SW480 (cell line): ENCODE measurements at regions not wholly inside any gene's neighbourhood (a gene's known extent, or its start where the extent isn't known, plus 50 kb on each side); places are given as distances from the start of the nearest gene placed in this dataset.
A peak's percentile ranks its signal among the peaks of the same experiment; 100 is the strongest.

Source experiments
- DNase-seq: peaks from one replicate; pipeline ENCODE4 v3.0.0-alpha.2; 2016; ENCODE audit warnings: low spot score

- no peak for DNase-seq
These were observed 86.1 kb upstream of the BZW1 start for GRCh38 chr2:200725596-200725995.

GRCh38 chr2:200728630-200729029 lies 83.1 kb upstream of the BZW1 start:
- peak; percentile 19 for DNase-seq

GRCh38 chr2:200730302-200730701 lies 81.4 kb upstream of the BZW1 start:
- DNase-seq: no peak

GRCh38 chr2:200730960-200731359 lies 80.8 kb upstream of the BZW1 start:
- DNase-seq: no peak

GRCh38 chr2:200732866-200733265 lies 78.8 kb upstream of the BZW1 start:
- DNase-seq: no peak

GRCh38 chr2:200733713-200734198 lies 78.0 kb upstream of the BZW1 start:
- no peak for DNase-seq

- DNase-seq: no peak
These were observed 76.6 kb upstream of the BZW1 start for GRCh38 chr2:200735061-200735460.

- DNase-seq: no peak
These were observed 75.0 kb upstream of the BZW1 start for GRCh38 chr2:200736646-200737274.

GRCh38 chr2:200737585-200737984 lies 74.1 kb upstream of the BZW1 start:
- no peak for DNase-seq

- no peak for DNase-seq
These were observed 73.1 kb upstream of the BZW1 start for GRCh38 chr2:200738590-200738989.

GRCh38 chr2:200740907-200741306 lies 70.8 kb upstream of the BZW1 start:
- DNase-seq: no peak

GRCh38 chr2:200741468-200742202 lies 70.1 kb upstream of the BZW1 start:
- DNase-seq: peak; percentile 22

- no peak for DNase-seq
These were observed 69.3 kb upstream of the BZW1 start for GRCh38 chr2:200742426-200742825.

- DNase-seq: no peak
These were observed 68.6 kb upstream of the BZW1 start for GRCh38 chr2:200743042-200743676.

GRCh38 chr2:200744201-200744602 lies 67.5 kb upstream of the BZW1 start:
- DNase-seq: no peak

GRCh38 chr2:200746301-200746700 lies 65.4 kb upstream of the BZW1 start:
- no peak for DNase-seq

GRCh38 chr2:200747668-200748618 lies 63.8 kb upstream of the BZW1 start:
- no peak for DNase-seq

- DNase-seq: no peak
These were observed 62.9 kb upstream of the BZW1 start for GRCh38 chr2:200748779-200749178.

- DNase-seq: no peak
These were observed 61.9 kb upstream of the BZW1 start for GRCh38 chr2:200749631-200750322.

- no peak for DNase-seq
These were observed 61.3 kb upstream of the BZW1 start for GRCh38 chr2:200750323-200750910.

- DNase-seq: no peak
These were observed 59.9 kb upstream of the BZW1 start for GRCh38 chr2:200751786-200752185.
